ENCODE measurements at regions not wholly inside any gene's neighbourhood (a gene's known extent, or its start where the extent isn't known, plus 50 kb on each side); places are given as distances from the start of the nearest gene placed in this dataset.

- Mint-ChIP-seq H3K4me3 (no peak overlapping the region), H3K27me3 (no peaks in the 10 kb centered on the region), H3K4me1 (no peaks in the 10 kb centered on the region), H3K9me3 (ENCODE audit: insufficient read depth) (peaks cover 2% of the 10 kb centered on the region), H3K27ac (no peak overlapping the region)
- H3K9me3 ChIP-seq (ENCODE audit: control extremely low read depth in 1 of 3, control insufficient read depth in 2 of 3, insufficient read depth in 1 of 3, low read length in 2 of 3), result peaks cover 0 to 8% (median 0%) of the 10 kb centered on the region in 3 donors
- H3K9ac ChIP-seq (ENCODE audit: low read length), result no peak overlapping the region
- H3K27me3 ChIP-seq (replicated peaks in 1 of 4; ENCODE audit: control extremely low read depth in 1 of 4, control insufficient read depth in 3 of 4, insufficient read depth in 4 of 4, low read length in 3 of 4), result no peaks in the 10 kb centered on the region
- H4K20me1 ChIP-seq (ENCODE audit: control insufficient read depth, insufficient read depth, low read length, poor library complexity, severe bottlenecking), result no peaks in the 10 kb centered on the region
- H3K36me3 ChIP-seq (replicated peaks in 1 of 2; ENCODE audit: control extremely low read depth in 1 of 2, control insufficient read depth in 1 of 2, extremely low read depth in 1 of 2, insufficient read depth in 2 of 2, low read length in 1 of 2), result no peaks in the 10 kb centered on the region
- intact Hi-C loops (cut with micrococcal nuclease), result no loop called here
- TF ChIP-seq CTCF (IDR thresholded peaks at IDR 0.05), result no peak
- TF ChIP-seq EZH2 (IDR thresholded peaks at IDR 0.05; ENCODE audit: borderline replicate concordance, insufficient read depth, low read depth, low read length, poor library complexity, severe bottlenecking), result no peak
- no peak overlapping the region for H3K4me2 ChIP-seq (replicated peaks; ENCODE audit: low read depth, low read length, poor library complexity, severe bottlenecking)
- H3K79me2 ChIP-seq (ENCODE audit: control insufficient read depth, insufficient read depth, low read length), result no peaks in the 10 kb centered on the region
- WGBS (ENCODE audit: insufficient coverage), result 86% methylated on average over 7 of the region's 8 CpGs
- no peak overlapping the region for H2AFZ ChIP-seq (ENCODE audit: insufficient read depth, low read depth, low read length, poor library complexity, severe bottlenecking)
- no peaks in the 10 kb centered on the region for H3K4me1 ChIP-seq (ENCODE audit: control insufficient read depth in 2 of 2, insufficient read depth in 2 of 2, low read length in 2 of 2)
- H3K4me3 ChIP-seq (ENCODE audit: control extremely low read depth in 1 of 5, extremely low read depth in 1 of 5, insufficient read depth in 1 of 5, low read depth in 2 of 5, low read length in 4 of 5), result no peak overlapping the region
- no peak overlapping the region for H3K27ac ChIP-seq (ENCODE audit: low read length in 2 of 2)
- no peak for DNase-seq
- ATAC-seq (ENCODE audit: low read depth), result no peak
- CTCF ChIA-PET, result no interaction called here
- POLR2A ChIA-PET, result no interaction called here
Measured at GRCh38 chr5:44603496-44604272, 205.1 kb upstream of the MRPS30 start.

GRCh38 chr5:44574678-44575077 is 185.5 kb upstream of the FGF10 start:
- H3K79me2 ChIP-seq (ENCODE audit: control insufficient read depth, insufficient read depth, low read length), result no peaks in the 10 kb centered on the region
- H3K4me3 ChIP-seq (ENCODE audit: control extremely low read depth in 1 of 5, extremely low read depth in 1 of 5, insufficient read depth in 1 of 5, low read depth in 2 of 5, low read length in 4 of 5), result no peak overlapping the region
- H3K4me1 Mint-ChIP-seq, result no peaks in the 10 kb centered on the region
- H4K20me1 ChIP-seq (ENCODE audit: control insufficient read depth, insufficient read depth, low read length, poor library complexity, severe bottlenecking), result no peaks in the 10 kb centered on the region
- H3K9me3 Mint-ChIP-seq (ENCODE audit: insufficient read depth), result peaks cover 2% of the 10 kb centered on the region
- H3K4me3 Mint-ChIP-seq, result no peak overlapping the region
- no peak overlapping the region for H3K9ac ChIP-seq (ENCODE audit: low read length)
- no peak overlapping the region for H2AFZ ChIP-seq (ENCODE audit: insufficient read depth, low read depth, low read length, poor library complexity, severe bottlenecking)
- H3K9me3 ChIP-seq (ENCODE audit: control extremely low read depth in 1 of 3, control insufficient read depth in 2 of 3, insufficient read depth in 1 of 3, low read length in 2 of 3), result peaks cover 0 to 3% (median 0%) of the 10 kb centered on the region in 3 donors
- H3K4me1 ChIP-seq (ENCODE audit: control insufficient read depth in 2 of 2, insufficient read depth in 2 of 2, low read length in 2 of 2), result no peaks in the 10 kb centered on the region
- ATAC-seq (ENCODE audit: low read depth), result no peak
- DNase-seq, result no peak
- CTCF ChIA-PET, result no interaction called here
- no peak for TF ChIP-seq CTCF (IDR thresholded peaks at IDR 0.05)
- no peak for TF ChIP-seq EZH2 (IDR thresholded peaks at IDR 0.05; ENCODE audit: borderline replicate concordance, insufficient read depth, low read depth, low read length, poor library complexity, severe bottlenecking)
- no peak overlapping the region for H3K27ac Mint-ChIP-seq
- H3K36me3 ChIP-seq (replicated peaks in 1 of 2; ENCODE audit: control extremely low read depth in 1 of 2, control insufficient read depth in 1 of 2, extremely low read depth in 1 of 2, insufficient read depth in 2 of 2, low read length in 1 of 2), result no peaks in the 10 kb centered on the region
- H3K27me3 Mint-ChIP-seq, result no peaks in the 10 kb centered on the region
- no peak overlapping the region for H3K4me2 ChIP-seq (replicated peaks; ENCODE audit: low read depth, low read length, poor library complexity, severe bottlenecking)
- intact Hi-C loops (cut with micrococcal nuclease), result no loop called here
- POLR2A ChIA-PET, result no interaction called here
- H3K27me3 ChIP-seq (replicated peaks in 1 of 4; ENCODE audit: control extremely low read depth in 1 of 4, control insufficient read depth in 3 of 4, insufficient read depth in 4 of 4, low read length in 3 of 4), result no peaks in the 10 kb centered on the region
- no peak overlapping the region for H3K27ac ChIP-seq (ENCODE audit: low read length in 2 of 2)
- WGBS (ENCODE audit: insufficient coverage), result 30% methylated on average over 2 of the region's 6 CpGs
